Neural cell (in vitro differentiated cells): ENCODE measurements at regions not wholly inside any gene's neighbourhood (a gene's known extent, or its start where the extent isn't known, plus 50 kb on each side); places are given as distances from the start of the nearest gene placed in this dataset.
A peak's percentile ranks its signal among the peaks of the same experiment; 100 is the strongest.
"Not testable (repeated sequence)": the region's sequence is repeated elsewhere in the genome, so short reads cannot be mapped to it uniquely, and the experiment has no call there.

Source experiments
- H2AFZ ChIP-seq: fragments of 200-600, 300-800 bp; sonication (generic), shearing (Covaris generic); 2 replicates; pipeline ENCODE4 v1.6.0; 2014; ENCODE audit warnings: low read depth, mild to moderate bottlenecking, antibody characterized with exemption, low read length, moderate library complexity
- H3F3A ChIP-seq: fragments of 200-600 bp; shearing (Covaris generic); 2 replicates; pipeline ENCODE4 v1.6.1; 2016; ENCODE audit warnings: mild to moderate bottlenecking, moderate library complexity, mixed read lengths, antibody characterized with exemption, low read length; ENCODE audit not compliant: insufficient read depth, poor library complexity, severe bottlenecking
- H3K27ac ChIP-seq: fragments of 200-600, 300-800 bp; sonication (generic), shearing (Covaris generic); 2 replicates; pipeline ENCODE4 v1.5.1; 2014; ENCODE audit warnings: mild to moderate bottlenecking, low read length, moderate library complexity
- H3K27me3 ChIP-seq: fragments of 300-800, 200-600 bp; sonication (generic), shearing (Covaris generic); 2 replicates; pipeline ENCODE4 v1.6.0; 2014; ENCODE audit warnings: mild to moderate bottlenecking, low read depth, low read length, moderate library complexity; ENCODE audit not compliant: insufficient read depth
- H3K36me3 ChIP-seq: fragments of 300-800, 200-600 bp; sonication (generic), shearing (Covaris generic); 2 replicates; pipeline ENCODE4 v1.5.1; 2014; ENCODE audit warnings: mild to moderate bottlenecking, antibody characterized with exemption, low read length, moderate library complexity; ENCODE audit not compliant: insufficient read depth
- H3K4me2 ChIP-seq: fragments of 300-800, 200-600 bp; sonication (generic), shearing (Covaris generic); 2 replicates; pipeline ENCODE4 v1.6.0; 2014; ENCODE audit warnings: mild to moderate bottlenecking, low read length
- H3K4me3 ChIP-seq: fragments of 300-800, 200-600 bp; sonication (generic), shearing (Covaris generic); 2 replicates; pipeline ENCODE4 v1.5.1; 2014; ENCODE audit warnings: mild to moderate bottlenecking, low read length, moderate library complexity
- H3K79me2 ChIP-seq: fragments of 200-600 bp; shearing (Covaris generic); replicated peaks from 2 replicates; pipeline ENCODE4 v1.6.0; 2014; ENCODE audit warnings: mild to moderate bottlenecking, low read length, moderate library complexity; ENCODE audit not compliant: insufficient read depth
- H3K9ac ChIP-seq: fragments of 300-800, 200-600 bp; sonication (generic), shearing (Covaris generic); 2 replicates; pipeline ENCODE4 v1.6.1; 2016; ENCODE audit warnings: mild to moderate bottlenecking, low read length, mixed read lengths
- H3K9me2 ChIP-seq: fragments of 200-600 bp; shearing (Covaris generic); 2 replicates; pipeline ENCODE4 v1.6.1; 2016; ENCODE audit warnings: mild to moderate bottlenecking, low read length, mixed read lengths; ENCODE audit not compliant: insufficient read depth
- H3K9me3 ChIP-seq: fragments of 200-600, 300-800 bp; sonication (generic), shearing (Covaris generic); 2 replicates; pipeline ENCODE4 v1.6.1; 2016; ENCODE audit warnings: mild to moderate bottlenecking, mixed run types, low read length, moderate library complexity, mixed read lengths
- H4K20me1 ChIP-seq: fragments of 200-600 bp; shearing (Covaris generic); 2 replicates; pipeline ENCODE4 v1.6.1; 2016; ENCODE audit warnings: mild to moderate bottlenecking, mixed run types; ENCODE audit not compliant: insufficient read depth
- EP300 ChIP-seq: fragments of 450-650 bp; conservative IDR thresholded peaks from 2 replicates; pipeline ENCODE4 v1.6.1; 2014; ENCODE audit warnings: antibody characterized with exemption, mild to moderate bottlenecking, moderate library complexity; ENCODE audit not compliant: poor library complexity, severe bottlenecking
- EZH2 ChIP-seq: fragments of 200-600, 300-800 bp; shearing (Covaris generic), sonication (generic); IDR thresholded peaks from 2 replicates; pipeline ENCODE4 v1.6.1; 2014; ENCODE audit warnings: antibody characterized with exemption, low read length, borderline replicate concordance, mild to moderate bottlenecking; ENCODE audit not compliant: insufficient read depth, poor library complexity, severe bottlenecking
- MXI1 ChIP-seq: fragments of 450-650 bp; conservative IDR thresholded peaks from 2 replicates; pipeline ENCODE4 v1.6.1; 2014; ENCODE audit warnings: antibody characterized with exemption, mild to moderate bottlenecking; ENCODE audit not compliant: poor library complexity, severe bottlenecking
- POLR2AphosphoS5 ChIP-seq: IDR thresholded peaks from 2 replicates; pipeline ENCODE4 v1.6.1; 2012
- TF ChIP-seq, protein P1 (sequence below): fragments of 450-650 bp; IDR thresholded peaks from 2 replicates; pipeline ENCODE4 v1.5.1; 2014; ENCODE audit warnings: antibody characterized with exemption, mild to moderate bottlenecking, moderate library complexity; ENCODE audit not compliant: poor library complexity, severe bottlenecking
- TF ChIP-seq, protein P2 (sequence below): IDR thresholded peaks from 2 replicates; pipeline ENCODE4 v1.6.1; 2012; ENCODE audit warnings: borderline replicate concordance

DNA sequence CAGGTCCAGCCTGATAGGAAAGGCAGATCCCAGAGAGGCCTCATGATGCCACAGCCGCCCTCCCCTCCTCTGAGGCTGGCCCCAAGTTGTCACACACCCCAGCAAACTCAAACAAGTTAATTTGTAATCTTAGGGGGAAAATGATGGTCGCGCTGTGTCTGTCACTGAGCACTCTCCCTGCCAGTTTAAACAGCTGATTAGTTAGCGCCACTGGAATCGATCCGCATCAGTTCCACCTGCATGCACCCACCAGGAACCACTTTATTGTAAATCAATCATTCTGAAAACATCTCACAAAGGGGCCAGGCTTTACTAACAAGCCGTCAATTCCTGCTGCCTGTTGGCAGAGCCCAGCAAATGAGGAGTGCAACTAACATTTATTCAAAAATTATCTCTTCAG is 870.9 kb downstream of the KCNMA1 start:
- no peak overlapping the region for H3K4me2 ChIP-seq
- no peak overlapping the region for H2AFZ ChIP-seq
- no peaks in the 10 kb centered on the region for H3K79me2 ChIP-seq
- H3K4me3 ChIP-seq: no peak overlapping the region
- H3K27me3 ChIP-seq: peaks cover 12% of the 10 kb centered on the region
- TF ChIP-seq, protein P1, sequence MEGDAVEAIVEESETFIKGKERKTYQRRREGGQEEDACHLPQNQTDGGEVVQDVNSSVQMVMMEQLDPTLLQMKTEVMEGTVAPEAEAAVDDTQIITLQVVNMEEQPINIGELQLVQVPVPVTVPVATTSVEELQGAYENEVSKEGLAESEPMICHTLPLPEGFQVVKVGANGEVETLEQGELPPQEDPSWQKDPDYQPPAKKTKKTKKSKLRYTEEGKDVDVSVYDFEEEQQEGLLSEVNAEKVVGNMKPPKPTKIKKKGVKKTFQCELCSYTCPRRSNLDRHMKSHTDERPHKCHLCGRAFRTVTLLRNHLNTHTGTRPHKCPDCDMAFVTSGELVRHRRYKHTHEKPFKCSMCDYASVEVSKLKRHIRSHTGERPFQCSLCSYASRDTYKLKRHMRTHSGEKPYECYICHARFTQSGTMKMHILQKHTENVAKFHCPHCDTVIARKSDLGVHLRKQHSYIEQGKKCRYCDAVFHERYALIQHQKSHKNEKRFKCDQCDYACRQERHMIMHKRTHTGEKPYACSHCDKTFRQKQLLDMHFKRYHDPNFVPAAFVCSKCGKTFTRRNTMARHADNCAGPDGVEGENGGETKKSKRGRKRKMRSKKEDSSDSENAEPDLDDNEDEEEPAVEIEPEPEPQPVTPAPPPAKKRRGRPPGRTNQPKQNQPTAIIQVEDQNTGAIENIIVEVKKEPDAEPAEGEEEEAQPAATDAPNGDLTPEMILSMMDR: no peak
- TF ChIP-seq EP300: peak; percentile 20
- H4K20me1 ChIP-seq: no peaks in the 10 kb centered on the region
- no peaks in the 10 kb centered on the region for H3K9me3 ChIP-seq
- no peaks in the 10 kb centered on the region for H3K36me3 ChIP-seq
- H3K27ac ChIP-seq: no peak overlapping the region
- H3F3A ChIP-seq: no peaks in the 10 kb centered on the region
- no peak overlapping the region for H3K9ac ChIP-seq
- H3K9me2 ChIP-seq: no peaks in the 10 kb centered on the region

DNA sequence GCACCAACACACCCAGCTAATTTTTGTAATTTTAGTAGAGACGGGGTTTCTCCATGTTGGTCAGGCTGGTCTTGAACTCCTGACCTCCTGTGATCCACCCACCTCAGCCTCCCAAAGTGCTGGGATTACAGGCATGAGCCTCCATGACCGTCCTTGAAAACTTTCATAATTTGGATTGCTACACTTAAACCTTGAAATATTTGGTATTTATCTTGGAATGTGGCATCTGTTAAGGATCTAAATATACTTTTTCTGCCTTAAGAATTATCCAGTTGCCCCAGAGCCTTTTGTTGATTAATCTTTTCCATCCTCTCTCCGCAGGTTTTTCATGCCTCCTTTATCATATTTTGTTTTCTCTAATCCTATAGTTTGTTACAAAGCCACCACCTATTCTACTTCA is 872.7 kb downstream of the KCNMA1 start:
- H3K79me2 ChIP-seq, H3K9ac ChIP-seq, H3K9me2 ChIP-seq, H3K4me3 ChIP-seq, H3F3A ChIP-seq, H2AFZ ChIP-seq, H3K9me3 ChIP-seq, H3K36me3 ChIP-seq, H3K27ac ChIP-seq, H3K4me2 ChIP-seq, H4K20me1 ChIP-seq: not testable (repeated sequence)
- peaks cover 12% of the 10 kb centered on the region for H3K27me3 ChIP-seq

DNA sequence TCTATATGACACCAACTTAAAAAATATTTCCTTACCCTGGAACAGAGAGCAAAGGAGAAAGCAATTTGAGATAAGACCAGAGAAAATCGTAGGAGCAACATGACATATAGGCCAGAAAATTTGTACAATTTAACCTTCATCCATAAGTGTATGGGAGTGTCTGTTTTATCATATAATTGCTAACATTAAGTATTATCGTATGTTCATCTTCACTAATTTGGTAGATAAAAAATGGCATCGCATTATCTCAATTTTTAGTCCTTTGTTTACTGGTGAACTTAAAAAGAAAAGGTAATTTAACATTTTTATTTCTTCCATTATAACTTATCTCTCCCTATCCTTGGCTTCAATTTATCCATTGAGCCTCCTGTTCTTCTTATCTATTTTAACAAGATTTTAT is 873.4 kb downstream of the KCNMA1 start:
- no peak overlapping the region for H3K4me3 ChIP-seq
- H2AFZ ChIP-seq: no peak overlapping the region
- H3K9me2 ChIP-seq: no peaks in the 10 kb centered on the region
- peaks cover 12% of the 10 kb centered on the region for H3K27me3 ChIP-seq
- H3K9me3 ChIP-seq: no peaks in the 10 kb centered on the region
- no peak overlapping the region for H3K4me2 ChIP-seq
- no peaks in the 10 kb centered on the region for H3K36me3 ChIP-seq
- no peaks in the 10 kb centered on the region for H3F3A ChIP-seq
- no peak overlapping the region for H3K9ac ChIP-seq
- H3K79me2 ChIP-seq: no peaks in the 10 kb centered on the region
- TF ChIP-seq, protein P2, sequence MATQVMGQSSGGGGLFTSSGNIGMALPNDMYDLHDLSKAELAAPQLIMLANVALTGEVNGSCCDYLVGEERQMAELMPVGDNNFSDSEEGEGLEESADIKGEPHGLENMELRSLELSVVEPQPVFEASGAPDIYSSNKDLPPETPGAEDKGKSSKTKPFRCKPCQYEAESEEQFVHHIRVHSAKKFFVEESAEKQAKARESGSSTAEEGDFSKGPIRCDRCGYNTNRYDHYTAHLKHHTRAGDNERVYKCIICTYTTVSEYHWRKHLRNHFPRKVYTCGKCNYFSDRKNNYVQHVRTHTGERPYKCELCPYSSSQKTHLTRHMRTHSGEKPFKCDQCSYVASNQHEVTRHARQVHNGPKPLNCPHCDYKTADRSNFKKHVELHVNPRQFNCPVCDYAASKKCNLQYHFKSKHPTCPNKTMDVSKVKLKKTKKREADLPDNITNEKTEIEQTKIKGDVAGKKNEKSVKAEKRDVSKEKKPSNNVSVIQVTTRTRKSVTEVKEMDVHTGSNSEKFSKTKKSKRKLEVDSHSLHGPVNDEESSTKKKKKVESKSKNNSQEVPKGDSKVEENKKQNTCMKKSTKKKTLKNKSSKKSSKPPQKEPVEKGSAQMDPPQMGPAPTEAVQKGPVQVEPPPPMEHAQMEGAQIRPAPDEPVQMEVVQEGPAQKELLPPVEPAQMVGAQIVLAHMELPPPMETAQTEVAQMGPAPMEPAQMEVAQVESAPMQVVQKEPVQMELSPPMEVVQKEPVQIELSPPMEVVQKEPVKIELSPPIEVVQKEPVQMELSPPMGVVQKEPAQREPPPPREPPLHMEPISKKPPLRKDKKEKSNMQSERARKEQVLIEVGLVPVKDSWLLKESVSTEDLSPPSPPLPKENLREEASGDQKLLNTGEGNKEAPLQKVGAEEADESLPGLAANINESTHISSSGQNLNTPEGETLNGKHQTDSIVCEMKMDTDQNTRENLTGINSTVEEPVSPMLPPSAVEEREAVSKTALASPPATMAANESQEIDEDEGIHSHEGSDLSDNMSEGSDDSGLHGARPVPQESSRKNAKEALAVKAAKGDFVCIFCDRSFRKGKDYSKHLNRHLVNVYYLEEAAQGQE: no peak
- no peak for TF ChIP-seq EZH2
- no peak for TF ChIP-seq EP300
- TF ChIP-seq MXI1: no peak
- TF ChIP-seq POLR2AphosphoS5: no peak
- TF ChIP-seq, protein P1: no peak
- no peak overlapping the region for H3K27ac ChIP-seq
- H4K20me1 ChIP-seq: no peaks in the 10 kb centered on the region
